GM21423 (cell line): ENCODE measurements at regions not wholly inside any gene's neighbourhood (a gene's known extent, or its start where the extent isn't known, plus 50 kb on each side); places are given as distances from the start of the nearest gene placed in this dataset.
"Not testable (repeated sequence)": the region's sequence is repeated elsewhere in the genome, so short reads cannot be mapped to it uniquely, and the experiment has no call there.

Source experiments
- ATAC-seq: cut with Tn5 transposase; IDR thresholded peaks from one replicate; pipeline ENCODE4 v1.9.1; 2021; ENCODE audit warnings: mild to moderate bottlenecking, moderate library complexity; ENCODE audit not compliant: unreplicated experiment

DNA sequence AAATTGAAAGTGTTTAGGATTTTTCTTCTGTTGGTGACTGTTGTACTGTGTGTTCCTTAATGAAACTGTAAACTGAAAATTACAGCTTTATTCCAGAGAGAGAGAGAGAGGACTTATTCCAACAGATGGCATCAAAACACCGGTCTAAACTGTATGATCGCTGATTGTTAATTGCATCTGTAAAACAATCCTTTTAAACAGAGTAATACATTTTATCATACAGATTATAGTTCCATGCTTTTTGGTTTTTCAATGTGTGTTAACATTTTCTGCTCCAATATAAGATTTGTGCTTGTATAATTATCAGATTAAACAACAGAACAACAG is 289.7 kb upstream of the DNAJC19 start:
- no peak for ATAC-seq

DNA sequence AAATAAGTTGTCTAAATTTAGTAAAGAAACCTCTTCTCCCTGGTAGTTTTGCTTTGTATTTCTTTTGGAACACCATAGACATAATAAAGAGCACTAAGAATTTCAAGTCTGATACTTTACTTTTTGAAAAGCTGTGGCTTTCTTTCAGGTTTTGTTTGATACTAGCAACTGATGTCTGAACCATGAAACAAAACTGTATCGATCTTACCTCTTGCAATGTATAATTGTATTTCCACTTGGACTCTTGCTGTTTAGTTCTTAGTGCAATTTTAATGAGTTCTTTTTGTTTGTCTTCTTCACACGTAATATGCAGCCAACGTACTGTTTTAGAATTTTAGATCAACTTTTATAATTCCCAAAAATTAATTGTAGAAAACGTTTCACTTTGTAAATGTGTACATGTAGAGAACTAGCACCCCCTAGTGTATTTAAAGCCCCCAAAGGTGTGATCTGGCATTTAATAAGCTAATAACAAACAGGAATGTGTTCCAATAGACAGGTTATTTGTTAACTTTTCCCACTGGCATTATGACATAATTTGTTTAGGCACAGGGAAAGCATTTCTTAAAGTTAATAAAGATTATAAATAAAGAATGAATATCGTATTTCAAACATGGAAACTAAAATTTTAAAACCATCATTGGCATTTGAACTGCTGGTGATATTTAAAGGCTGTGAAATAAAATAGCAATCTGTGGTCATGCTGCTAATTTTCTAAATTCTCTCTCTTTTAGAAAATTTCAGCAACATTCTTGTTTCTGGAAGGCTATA is 289.1 kb upstream of the DNAJC19 start:
- ATAC-seq, result no peak

- ATAC-seq, result no peak
Measured at GRCh38 chr3:181276358-181276896, 286.9 kb upstream of the DNAJC19 start.

- ATAC-seq, result no peak
Measured at GRCh38 chr3:181274025-181274424, 284.5 kb upstream of the DNAJC19 start.

GRCh38 chr3:181267312-181267711 is 277.8 kb upstream of the DNAJC19 start:
- no peak for ATAC-seq

DNA sequence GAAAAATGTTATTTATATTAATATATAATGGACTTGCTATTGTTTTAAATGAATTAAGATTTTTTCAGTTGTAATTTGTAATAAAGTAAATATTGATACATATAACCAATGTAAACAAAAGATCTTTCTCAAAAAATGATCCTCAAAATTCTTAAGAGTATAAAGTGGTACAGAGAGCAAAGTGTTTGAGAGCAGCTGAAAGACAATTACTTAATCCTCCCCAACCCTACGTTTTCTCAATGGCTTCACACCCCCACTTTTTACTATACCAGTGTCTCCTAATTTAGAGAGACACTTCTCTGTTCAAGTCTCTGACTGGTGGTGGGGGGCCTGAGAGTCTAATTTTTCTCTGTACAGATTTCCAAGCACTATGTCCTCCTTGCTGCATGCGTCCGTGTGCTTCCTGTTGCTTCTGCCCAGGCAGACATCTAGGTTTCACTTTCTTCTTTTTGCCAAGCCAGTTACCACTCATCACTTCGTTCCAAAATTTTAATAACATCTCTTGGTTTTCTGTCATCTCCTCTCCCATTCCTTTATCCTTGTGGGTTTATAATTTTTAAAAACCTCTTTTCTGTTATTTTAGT is 276.3 kb upstream of the DNAJC19 start:
- peak; percentile 92 for ATAC-seq

DNA sequence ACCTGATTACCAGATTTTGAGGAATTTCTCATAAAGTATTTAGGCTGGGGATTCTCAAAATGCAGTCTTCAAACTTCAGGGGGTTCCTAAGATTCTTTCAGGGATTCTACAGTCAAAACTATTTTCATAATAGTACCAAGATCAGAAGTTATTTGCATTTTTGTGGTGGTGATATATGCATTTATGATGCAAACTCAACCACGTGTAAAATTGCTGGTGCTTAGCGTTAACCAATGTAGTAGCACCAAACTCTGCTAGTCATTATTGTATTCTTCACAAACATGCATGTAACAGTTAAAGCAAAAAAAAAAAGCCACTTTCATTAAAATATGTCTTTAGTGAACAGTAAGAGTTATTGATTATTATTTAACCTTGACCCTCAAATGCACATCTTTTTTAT is 274.9 kb upstream of the DNAJC19 start:
- ATAC-seq, result no peak

- ATAC-seq, result no peak
Measured at GRCh38 chr3:181253796-181254195, 264.3 kb upstream of the DNAJC19 start.

- ATAC-seq, result no peak
Measured at GRCh38 chr3:181252631-181253030, 263.1 kb upstream of the DNAJC19 start.

- ATAC-seq, result no peak
Measured at GRCh38 chr3:181250714-181251113, 261.2 kb upstream of the DNAJC19 start.

GRCh38 chr3:181239441-181239840 is 249.9 kb upstream of the DNAJC19 start:
- ATAC-seq, result no peak

DNA sequence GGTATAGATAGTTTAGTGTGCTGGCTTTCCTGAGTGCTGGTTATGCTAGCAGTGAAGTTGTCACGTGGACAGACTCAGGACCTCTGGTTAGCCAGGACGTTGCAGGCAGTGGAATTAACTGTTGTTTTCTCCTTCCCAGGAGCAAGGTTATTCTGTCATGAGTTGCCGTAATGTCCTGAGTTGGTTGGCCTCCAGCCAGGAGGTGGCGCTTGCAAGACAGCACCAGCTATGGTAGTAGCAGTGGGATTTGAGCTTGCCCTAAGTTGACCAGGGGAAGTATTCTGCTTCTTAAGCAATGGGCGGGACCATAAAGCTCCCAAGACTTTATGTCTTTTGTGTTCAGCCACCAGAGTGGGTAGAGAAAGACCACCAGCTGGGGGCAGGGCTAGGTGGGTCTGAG is 240.7 kb upstream of the DNAJC19 start:
- ATAC-seq, result no peak

DNA sequence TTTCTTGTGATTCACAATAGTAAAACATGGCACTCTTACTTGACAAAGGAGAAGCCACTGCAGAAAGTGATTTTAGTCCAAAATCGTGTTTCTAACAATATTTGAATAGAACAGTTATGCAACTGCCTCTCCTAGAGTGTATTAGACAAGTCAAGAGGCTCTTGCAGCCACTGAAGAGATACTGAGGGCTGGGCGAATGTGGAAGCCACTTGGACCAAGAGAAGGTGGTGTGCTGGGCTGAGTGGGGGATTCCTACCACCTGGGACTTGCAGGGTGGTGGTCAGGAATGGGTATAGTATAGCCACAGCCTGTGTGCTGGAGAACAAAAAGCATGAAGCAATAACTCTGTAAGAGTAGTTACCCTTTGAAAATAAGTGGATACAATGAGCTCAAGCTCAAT is 223.8 kb upstream of the DNAJC19 start:
- no peak for ATAC-seq

- ATAC-seq, result no peak
Measured at GRCh38 chr3:181212271-181212670, 222.7 kb upstream of the DNAJC19 start.

- no peak for ATAC-seq
Measured at GRCh38 chr3:181210275-181210674, 220.7 kb upstream of the DNAJC19 start.

- ATAC-seq, result no peak
Measured at GRCh38 chr3:181189556-181189955, 200.0 kb upstream of the DNAJC19 start.

DNA sequence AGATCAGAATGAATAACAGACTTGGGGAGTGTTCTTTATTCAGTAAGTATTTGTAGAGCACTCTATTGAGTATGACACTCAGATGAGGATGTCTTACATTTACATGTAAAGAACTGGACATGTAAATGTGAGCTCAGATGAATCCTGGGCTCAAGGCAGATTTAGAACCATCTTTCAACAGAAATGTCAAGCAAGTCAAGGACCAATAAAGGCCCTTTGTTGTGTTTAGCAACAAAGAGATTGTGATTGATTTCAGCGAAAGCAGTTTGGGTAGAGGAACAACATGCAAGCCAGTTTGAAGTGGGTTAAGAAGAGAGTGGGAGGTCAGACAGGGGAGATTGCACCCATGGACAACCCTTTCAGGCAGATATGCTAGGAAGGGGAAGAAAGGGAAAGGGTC is 194.2 kb upstream of the DNAJC19 start:
- ATAC-seq, result no peak

GRCh38 chr3:181183057-181183456 is 193.5 kb upstream of the DNAJC19 start:
- not testable (repeated sequence) for ATAC-seq

DNA sequence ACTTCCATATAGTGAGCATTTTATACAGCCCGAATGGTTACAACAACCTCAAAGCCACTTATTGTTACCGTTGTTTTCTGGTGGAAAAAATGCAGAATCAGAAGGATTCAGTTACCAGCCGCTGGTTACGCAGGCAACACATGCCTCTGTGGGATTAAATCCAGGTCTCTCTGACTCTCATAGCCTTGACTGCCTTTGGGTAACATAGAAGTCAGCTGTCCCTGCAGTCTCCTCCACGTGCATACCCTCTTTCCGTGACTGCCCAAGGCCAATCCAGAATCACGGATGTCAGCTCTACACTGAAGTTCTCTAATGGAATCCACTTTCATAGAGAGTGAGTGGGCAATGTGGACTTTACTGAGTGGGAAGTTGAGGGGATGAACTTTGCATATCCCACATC is 189.5 kb upstream of the DNAJC19 start:
- ATAC-seq, result no peak

GRCh38 chr3:181176601-181177000 is 187.1 kb upstream of the DNAJC19 start:
- ATAC-seq, result no peak

DNA sequence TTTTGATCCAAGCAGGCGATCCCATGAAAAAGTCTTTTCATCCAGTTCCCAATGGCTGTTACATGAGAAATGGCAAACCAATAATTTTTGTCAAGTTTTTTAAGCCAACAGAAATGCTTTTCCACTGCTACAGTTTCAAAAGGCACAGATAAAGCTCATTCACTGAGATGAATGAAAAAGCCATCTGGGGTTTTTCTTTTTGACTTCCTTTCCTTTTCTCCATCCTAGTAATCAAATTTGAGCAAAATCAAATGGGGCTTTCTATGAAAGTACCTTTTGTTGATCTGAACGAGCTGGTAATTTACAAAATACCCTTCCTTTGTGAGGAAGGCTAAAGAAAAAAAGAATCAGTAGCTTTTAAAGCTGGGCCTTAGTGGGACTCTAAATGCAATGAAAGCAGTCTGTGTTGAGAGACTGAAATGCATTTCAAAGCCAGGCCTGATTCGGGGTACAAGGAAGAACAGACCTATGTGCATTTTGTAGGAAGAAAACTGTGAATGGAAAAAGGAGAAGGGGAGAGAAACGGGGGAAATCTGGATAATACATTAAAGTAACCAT is 185.2 kb upstream of the DNAJC19 start:
- no peak for ATAC-seq

GRCh38 chr3:181174022-181174421 is 184.5 kb upstream of the DNAJC19 start:
- no peak for ATAC-seq
